NCI-H1694 (cell line): ENCODE measurements at regions not wholly inside any gene's neighbourhood (a gene's known extent, or its start where the extent isn't known, plus 50 kb on each side); places are given as distances from the start of the nearest gene placed in this dataset.

Experiments used
- DNase-seq: peaks from one replicate; lab custom pipeline; 2025; lab: John Stamatoyannopoulos, UW

GRCh38 chr22:49025791-49026493 is 801.7 kb downstream of the BRD1 start:
- no peak for DNase-seq

DNA sequence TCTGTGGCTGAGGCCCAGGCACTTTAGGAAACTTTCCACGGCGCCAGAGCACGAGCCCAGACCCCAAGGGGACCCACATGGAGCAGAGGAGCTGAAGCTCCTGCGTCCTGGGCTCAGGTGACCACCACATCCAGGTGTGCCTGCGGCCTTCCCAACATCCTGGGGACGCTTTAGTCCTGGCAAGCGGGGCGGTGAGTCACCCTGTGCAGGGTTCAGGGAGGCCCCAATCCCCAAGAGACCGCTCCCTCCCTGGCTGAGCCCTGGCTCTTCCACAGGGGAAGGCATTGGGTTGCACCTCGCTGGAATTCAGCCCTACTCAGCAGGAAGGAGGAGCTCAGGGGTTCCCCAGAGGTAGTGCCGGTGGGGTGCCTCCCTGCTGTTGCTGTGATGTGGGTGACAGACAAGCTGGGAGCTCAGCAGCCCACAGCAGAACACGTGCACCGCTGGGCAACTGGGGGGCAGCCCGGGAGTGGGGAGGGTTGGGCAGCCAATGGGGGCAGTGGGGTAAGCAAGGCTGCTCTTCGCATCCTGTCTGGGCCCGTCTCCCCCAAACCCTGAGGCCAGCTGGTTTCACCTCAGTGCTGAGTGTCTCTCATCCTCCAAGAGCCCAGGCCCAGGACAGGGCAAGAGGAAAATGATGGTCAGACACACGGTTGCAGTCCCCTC is 802.8 kb downstream of the BRD1 start:
- DNase-seq, result no peak

DNA sequence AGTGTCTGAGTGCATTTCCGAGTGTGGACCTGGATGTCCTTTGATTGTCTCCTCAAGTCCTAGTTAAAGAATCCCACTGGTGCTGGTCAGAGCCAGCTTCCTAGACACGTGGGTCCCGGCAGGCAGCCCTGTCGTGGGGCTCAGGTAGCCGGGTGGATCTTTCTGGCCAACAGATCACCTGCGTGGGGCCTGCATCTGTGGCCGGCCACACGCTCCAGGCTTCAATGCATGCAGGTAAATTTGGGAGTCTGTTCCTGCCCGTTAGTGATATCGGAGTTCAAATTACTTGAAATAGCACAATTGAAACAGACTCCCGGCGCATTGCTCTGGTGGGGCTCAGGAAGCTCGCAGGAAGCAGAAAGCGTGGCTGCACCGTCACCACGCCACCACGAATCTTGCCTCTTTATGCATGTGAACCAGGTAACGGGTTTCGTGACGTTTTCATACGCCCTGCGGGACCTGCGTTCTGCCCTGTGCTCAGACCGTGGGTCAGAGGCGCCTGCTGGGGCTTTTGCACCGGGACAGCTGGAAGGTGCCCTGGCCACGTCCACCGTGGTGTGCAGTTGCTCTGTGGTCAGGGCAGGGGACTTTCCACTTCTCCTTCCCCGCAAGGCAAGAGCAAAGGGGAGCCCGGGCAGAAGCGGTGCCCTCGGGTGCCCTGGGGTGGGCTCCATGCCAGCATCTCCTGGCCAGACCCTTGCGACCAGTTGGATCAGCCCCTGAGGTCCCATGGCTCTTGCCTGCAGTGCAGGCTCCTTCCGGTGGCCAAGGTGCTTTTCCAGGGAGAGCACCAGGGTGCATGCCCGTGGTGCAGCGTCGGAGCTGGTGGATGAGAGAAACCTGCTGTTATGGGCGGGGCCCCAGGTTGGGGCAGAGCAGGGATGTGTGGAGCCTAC is 803.5 kb downstream of the BRD1 start:
- no peak for DNase-seq

GRCh38 chr22:49023161-49023878 is 804.4 kb downstream of the BRD1 start:
- no peak for DNase-seq

- DNase-seq, result no peak
These were observed 804.9 kb downstream of the BRD1 start for GRCh38 chr22:49022816-49023160.

DNA sequence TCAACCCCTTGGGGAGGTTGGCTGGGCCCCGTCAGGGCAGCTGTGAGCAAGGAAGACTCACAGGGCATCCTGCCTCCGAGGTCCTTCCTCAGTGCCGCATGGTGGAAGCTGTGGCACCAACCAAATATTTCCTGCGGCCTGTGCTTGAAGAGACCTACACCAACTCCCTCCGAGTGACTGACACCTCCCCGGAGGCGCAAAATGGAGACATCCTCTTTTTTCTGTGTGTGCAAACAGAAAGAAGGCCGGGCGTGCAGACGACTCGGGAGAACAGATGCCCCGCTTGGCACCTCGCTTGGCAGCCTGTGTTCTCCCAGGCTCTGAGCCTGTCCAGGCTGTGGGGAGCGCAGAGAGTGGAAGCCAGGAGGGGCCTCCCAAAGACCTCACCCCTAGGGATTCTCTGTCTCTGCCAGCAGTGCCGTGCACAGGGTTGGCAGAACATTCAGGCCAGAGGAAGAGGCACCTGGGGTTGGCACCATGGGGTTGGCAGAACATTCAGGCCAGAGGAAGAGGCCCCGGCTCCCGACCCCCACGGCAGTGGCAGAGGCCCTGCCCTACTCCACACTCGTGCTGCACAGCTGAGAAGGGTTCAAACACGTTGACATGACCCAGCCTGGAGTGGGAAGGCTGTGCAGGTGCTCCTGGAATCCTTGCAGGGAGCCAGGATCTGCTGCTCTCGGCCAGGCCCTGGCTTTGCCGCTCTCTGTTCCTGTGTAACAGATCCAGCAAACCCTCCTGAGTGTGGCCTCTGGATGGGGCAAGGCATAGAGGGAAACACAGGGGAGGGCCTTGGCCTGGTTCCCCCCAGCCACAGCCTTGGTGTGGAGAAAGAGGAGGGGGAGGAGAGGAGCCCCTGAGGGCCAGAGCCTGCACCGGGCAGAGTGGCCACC is 805.5 kb downstream of the BRD1 start:
- peak; percentile 40 for DNase-seq

- DNase-seq, result no peak
These were observed 806.3 kb downstream of the BRD1 start for GRCh38 chr22:49021131-49021925.

DNA sequence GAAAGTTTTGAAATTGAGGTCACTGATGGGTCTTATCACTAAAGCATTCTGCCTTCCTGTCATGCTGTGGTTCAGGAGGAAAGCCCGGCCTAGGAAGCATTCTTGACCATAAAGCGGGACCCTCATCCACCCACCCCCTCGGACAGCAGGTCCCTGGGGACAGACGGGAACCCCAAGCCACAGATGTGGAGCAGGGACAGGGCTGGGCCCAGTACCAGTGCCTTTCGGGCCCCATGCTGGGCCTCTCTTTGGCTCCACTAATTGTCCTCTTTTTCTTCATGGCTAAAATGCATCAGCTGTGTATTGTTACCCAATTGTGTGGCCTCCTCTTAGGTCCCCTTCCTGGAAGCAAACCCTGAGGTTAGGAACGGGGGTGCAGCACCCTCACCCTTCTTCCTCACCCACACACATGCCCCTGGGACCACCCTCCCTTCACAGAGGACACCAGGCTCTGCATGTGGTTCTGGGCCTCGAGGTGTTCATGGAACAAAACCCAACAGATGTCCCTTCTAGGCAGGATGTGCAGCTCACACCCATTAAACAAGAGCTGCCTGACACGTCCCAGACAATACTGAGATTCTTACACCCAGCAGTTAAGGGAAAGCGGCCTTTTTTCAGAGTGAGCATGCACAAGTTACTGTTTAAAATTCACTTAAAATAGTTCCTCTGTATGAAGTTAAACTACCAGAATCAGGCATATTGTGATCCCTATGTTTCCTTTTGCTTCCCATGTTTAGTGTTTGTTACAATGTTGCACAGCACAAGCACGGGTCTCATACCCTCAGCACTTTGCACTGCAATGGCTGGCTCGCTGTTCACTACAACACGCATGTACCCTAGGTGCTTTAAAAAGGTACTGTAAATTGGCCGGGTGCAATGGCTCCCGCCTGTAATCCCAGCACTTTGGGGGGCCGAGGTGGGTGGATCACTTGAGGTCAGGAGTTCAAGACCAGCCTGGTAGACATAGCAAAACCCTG is 807.6 kb downstream of the BRD1 start:
- no peak for DNase-seq

- DNase-seq, result no peak
These were observed 809.1 kb downstream of the BRD1 start for GRCh38 chr22:49018601-49019000.

- DNase-seq, result no peak
These were observed 810.0 kb downstream of the BRD1 start for GRCh38 chr22:49017482-49018329.

- no peak for DNase-seq
These were observed 810.7 kb downstream of the BRD1 start for GRCh38 chr22:49016909-49017481.

GRCh38 chr22:49015993-49016908 is 811.4 kb downstream of the BRD1 start:
- no peak for DNase-seq

- DNase-seq, result no peak
These were observed 812.2 kb downstream of the BRD1 start for GRCh38 chr22:49015459-49015858.

DNA sequence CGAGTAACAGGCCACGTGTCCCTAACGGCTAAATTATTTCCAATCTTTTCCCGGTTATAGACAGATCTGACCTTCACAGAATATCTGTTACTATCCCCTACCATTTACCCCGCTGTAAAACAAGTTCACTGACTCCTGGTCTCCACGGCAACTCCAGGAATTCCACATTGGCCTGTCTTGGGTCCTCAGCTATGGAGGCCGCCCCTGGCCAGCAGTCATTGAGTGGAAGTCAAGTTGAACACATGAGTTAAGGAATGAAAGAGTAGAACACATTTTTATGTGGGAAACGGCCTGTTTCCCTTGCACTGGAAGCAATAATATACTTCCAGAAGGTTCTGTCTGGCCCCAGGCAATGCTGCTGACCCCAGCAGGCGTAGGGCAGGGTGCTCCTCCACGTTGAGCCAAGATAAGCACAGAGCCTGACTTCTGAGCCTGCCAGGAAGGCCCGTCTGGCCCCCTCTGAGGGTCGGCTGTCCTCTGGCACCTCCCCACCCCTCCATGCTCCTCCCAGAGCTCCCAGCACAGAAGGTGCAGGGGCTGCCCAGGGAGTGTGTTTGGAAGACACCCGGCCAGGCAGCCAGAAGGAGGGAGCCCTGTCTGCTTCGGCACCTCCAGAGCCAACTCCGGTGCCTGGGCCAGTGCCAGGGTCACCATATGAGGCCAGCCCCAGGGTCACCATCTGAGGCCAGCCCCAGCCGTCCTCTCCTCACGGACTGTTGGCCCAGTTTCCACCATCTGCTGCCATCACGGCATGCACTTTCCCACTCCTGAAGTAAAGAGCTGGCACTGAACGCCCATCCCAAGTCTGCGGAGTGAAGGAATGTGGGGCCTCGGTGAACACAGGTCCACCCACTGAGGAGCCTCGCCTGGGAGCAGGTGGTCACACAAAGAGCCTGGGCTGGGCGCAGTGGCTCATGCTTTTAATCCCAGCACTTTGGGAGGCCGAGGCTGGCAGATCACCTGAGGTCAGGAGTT is 813.2 kb downstream of the BRD1 start:
- no peak for DNase-seq

DNA sequence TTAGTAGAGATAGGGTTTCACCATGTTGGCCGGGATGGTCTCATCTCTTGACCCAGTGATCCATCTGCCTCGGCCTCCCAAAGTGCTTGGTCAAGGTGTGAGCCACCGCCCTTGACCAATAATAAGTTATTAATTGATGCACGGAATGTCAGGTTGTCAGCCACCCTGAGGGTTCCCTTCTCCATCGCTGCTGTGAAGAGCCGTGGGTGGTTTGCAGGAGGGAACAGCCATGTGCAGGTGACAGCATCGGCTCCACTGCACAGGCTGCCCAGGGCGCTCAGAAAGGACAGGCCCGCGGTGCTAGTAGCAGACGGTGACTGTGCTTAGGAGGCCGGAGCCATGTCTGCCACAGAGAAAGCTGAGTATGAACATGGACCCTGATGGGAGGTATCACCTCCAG is 814.0 kb downstream of the BRD1 start:
- DNase-seq, result no peak
